Neural crest cell (in vitro differentiated cells): ENCODE measurements at regions not wholly inside any gene's neighbourhood (a gene's known extent, or its start where the extent isn't known, plus 50 kb on each side); places are given as distances from the start of the nearest gene placed in this dataset.

Experiments
- DNase-seq: peaks from one replicate; pipeline ENCODE4 v3.0.0; 2021; ENCODE audit warnings: low read depth, mixed read lengths, low spot score
- H3K27ac Mint-ChIP-seq: one replicate; pipeline ENCODE4 v1.8.0; 2021; ENCODE audit warnings: mild to moderate bottlenecking, mixed read lengths; ENCODE audit not compliant: unreplicated experiment
- H3K27me3 Mint-ChIP-seq: 2 replicates; pipeline ENCODE4 v1.8.0; 2021; ENCODE audit warnings: low read depth, mild to moderate bottlenecking, mixed read lengths
- H3K36me3 Mint-ChIP-seq: 2 replicates; pipeline ENCODE4 v1.8.0; 2021; ENCODE audit warnings: low read depth, mild to moderate bottlenecking, mixed read lengths
- H3K4me1 Mint-ChIP-seq: 2 replicates; pipeline ENCODE4 v1.8.0; 2021; ENCODE audit warnings: mixed read lengths
- H3K4me3 Mint-ChIP-seq: one replicate; pipeline ENCODE4 v1.8.0; 2021; ENCODE audit warnings: mild to moderate bottlenecking, mixed read lengths
- H3K9me3 Mint-ChIP-seq: 2 replicates; pipeline ENCODE4 v1.8.0; 2021; ENCODE audit warnings: mixed read lengths
- TF ChIP-seq, protein P1 (sequence below): fragments of 200-600 bp; sonication (generic); conservative IDR thresholded peaks from 2 replicates; pipeline ENCODE4 v1.5.0; 2021; ENCODE audit warnings: antibody characterized with exemption, mild to moderate bottlenecking

- H3K27ac Mint-ChIP-seq = no peak overlapping the region
- no peak overlapping the region for H3K4me3 Mint-ChIP-seq
- DNase-seq = no peak
- H3K36me3 Mint-ChIP-seq = no peaks in the 10 kb centered on the region
- TF ChIP-seq, protein P1, sequence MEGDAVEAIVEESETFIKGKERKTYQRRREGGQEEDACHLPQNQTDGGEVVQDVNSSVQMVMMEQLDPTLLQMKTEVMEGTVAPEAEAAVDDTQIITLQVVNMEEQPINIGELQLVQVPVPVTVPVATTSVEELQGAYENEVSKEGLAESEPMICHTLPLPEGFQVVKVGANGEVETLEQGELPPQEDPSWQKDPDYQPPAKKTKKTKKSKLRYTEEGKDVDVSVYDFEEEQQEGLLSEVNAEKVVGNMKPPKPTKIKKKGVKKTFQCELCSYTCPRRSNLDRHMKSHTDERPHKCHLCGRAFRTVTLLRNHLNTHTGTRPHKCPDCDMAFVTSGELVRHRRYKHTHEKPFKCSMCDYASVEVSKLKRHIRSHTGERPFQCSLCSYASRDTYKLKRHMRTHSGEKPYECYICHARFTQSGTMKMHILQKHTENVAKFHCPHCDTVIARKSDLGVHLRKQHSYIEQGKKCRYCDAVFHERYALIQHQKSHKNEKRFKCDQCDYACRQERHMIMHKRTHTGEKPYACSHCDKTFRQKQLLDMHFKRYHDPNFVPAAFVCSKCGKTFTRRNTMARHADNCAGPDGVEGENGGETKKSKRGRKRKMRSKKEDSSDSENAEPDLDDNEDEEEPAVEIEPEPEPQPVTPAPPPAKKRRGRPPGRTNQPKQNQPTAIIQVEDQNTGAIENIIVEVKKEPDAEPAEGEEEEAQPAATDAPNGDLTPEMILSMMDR = no peak
- no peaks in the 10 kb centered on the region for H3K27me3 Mint-ChIP-seq
- peaks cover 3% of the 10 kb centered on the region for H3K4me1 Mint-ChIP-seq
- no peaks in the 10 kb centered on the region for H3K9me3 Mint-ChIP-seq
These were observed 55.6 kb downstream of the ZNF281 start for GRCh38 chr1:200354243-200354642.

DNA sequence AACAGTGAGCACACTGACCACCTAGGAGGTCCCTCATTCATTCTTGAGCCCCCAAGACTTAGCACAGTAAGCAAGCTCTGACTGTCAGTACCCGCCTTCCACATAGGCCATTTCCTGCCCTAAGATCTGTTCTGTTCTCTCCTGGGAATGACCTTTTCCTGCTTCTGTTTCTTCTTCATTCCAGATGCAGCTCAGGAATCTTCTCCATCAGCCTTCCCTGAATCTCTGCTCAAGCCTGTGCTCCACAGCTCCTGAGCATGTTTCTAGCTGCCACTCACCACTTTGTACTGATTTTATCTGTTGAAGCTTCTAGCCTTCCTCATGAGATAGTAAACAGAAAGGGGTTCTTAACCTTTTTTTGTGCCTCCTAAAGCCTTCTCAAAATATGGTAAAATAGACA is 56.6 kb downstream of the ZNF281 start:
- Mint-ChIP-seq H3K4me1 (peaks cover 3% of the 10 kb centered on the region), H3K27me3 (no peaks in the 10 kb centered on the region), H3K4me3 (no peak overlapping the region), H3K9me3 (no peaks in the 10 kb centered on the region), H3K36me3 (no peaks in the 10 kb centered on the region), H3K27ac (no peak overlapping the region)
- DNase-seq = no peak
- TF ChIP-seq, protein P1 = no peak

- H3K27me3 Mint-ChIP-seq = no peaks in the 10 kb centered on the region
- no peak overlapping the region for H3K4me3 Mint-ChIP-seq
- H3K9me3 Mint-ChIP-seq = no peaks in the 10 kb centered on the region
- TF ChIP-seq, protein P1 = no peak
- H3K4me1 Mint-ChIP-seq = peaks cover 3% of the 10 kb centered on the region
- H3K36me3 Mint-ChIP-seq = no peaks in the 10 kb centered on the region
- DNase-seq = no peak
- no peak overlapping the region for H3K27ac Mint-ChIP-seq
These were observed 57.8 kb downstream of the ZNF281 start for GRCh38 chr1:200351826-200352549.

GRCh38 chr1:200351425-200351824 is 58.4 kb downstream of the ZNF281 start:
- peaks cover 3% of the 10 kb centered on the region for H3K4me1 Mint-ChIP-seq
- H3K9me3 Mint-ChIP-seq = no peaks in the 10 kb centered on the region
- H3K36me3 Mint-ChIP-seq = no peaks in the 10 kb centered on the region
- no peak for DNase-seq
- H3K27me3 Mint-ChIP-seq = no peaks in the 10 kb centered on the region
- TF ChIP-seq, protein P1 = no peak
- no peak overlapping the region for H3K27ac Mint-ChIP-seq
- no peak overlapping the region for H3K4me3 Mint-ChIP-seq

DNA sequence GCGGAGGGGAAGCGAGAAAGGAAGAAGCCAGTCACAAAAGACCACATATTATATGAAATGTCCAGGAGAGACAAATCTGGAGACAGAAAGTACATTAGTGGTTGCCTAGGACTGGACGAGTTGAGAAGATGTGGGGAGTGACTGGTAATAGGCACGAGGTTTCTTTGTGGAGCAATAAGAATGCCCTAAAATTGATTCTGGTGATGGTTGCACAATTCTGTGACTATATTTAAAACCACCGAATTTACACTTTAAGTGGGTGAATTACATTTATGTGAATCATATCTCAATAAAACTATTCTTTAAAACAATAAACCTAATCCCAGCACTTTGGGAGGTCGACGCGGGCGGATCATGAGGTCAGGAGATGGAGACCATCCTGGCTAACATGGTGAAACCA is 63.1 kb downstream of the ZNF281 start:
- TF ChIP-seq, protein P1 = no peak
- no peak for DNase-seq

More for the DNA sequence above, 63.1 kb downstream of the ZNF281 start:
- Mint-ChIP-seq H3K36me3 (no peaks in the 10 kb centered on the region), H3K9me3 (no peaks in the 10 kb centered on the region), H3K27ac (no peak overlapping the region), H3K27me3 (no peaks in the 10 kb centered on the region), H3K4me1 (no peaks in the 10 kb centered on the region), H3K4me3 (no peak overlapping the region)
